ENCODE measurements at regions not wholly inside any gene's neighbourhood (a gene's known extent, or its start where the extent isn't known, plus 50 kb on each side); places are given as distances from the start of the nearest gene placed in this dataset.
"Not testable (repeated sequence)": the region's sequence is repeated elsewhere in the genome, so short reads cannot be mapped to it uniquely, and the experiment has no call there.

- no peaks in the 10 kb centered on the region for H3K4me1 ChIP-seq (ENCODE audit: control insufficient read depth, insufficient read depth, low read length)
- no peak overlapping the region for H3K4me3 ChIP-seq (ENCODE audit: low read length)
- no peaks in the 10 kb centered on the region for H3K9me3 ChIP-seq (replicated peaks; ENCODE audit: low read length)
- H3K27me3 ChIP-seq (ENCODE audit: control insufficient read depth, insufficient read depth, low read length): no peaks in the 10 kb centered on the region
- no peak overlapping the region for H3K9ac ChIP-seq (ENCODE audit: low read depth, low read length)
- H3K36me3 ChIP-seq (ENCODE audit: insufficient read depth, low read length): no peaks in the 10 kb centered on the region
- no peak overlapping the region for H3K4me2 ChIP-seq (ENCODE audit: low read length)
Measured at GRCh38 chr7:118420888-118421287, 196.4 kb downstream of the ANKRD7 start.

- H3K9me3 ChIP-seq (replicated peaks; ENCODE audit: low read length): no peaks in the 10 kb centered on the region
- H3K9ac ChIP-seq (ENCODE audit: low read depth, low read length): no peak overlapping the region
- H3K4me1 ChIP-seq (ENCODE audit: control insufficient read depth, insufficient read depth, low read length): no peaks in the 10 kb centered on the region
- H3K4me3 ChIP-seq (ENCODE audit: low read length): no peak overlapping the region
- H3K4me2 ChIP-seq (ENCODE audit: low read length): no peak overlapping the region
- H3K27me3 ChIP-seq (ENCODE audit: control insufficient read depth, insufficient read depth, low read length): no peaks in the 10 kb centered on the region
- H3K36me3 ChIP-seq (ENCODE audit: insufficient read depth, low read length): no peaks in the 10 kb centered on the region
Measured at GRCh38 chr7:118429141-118429540, 204.6 kb downstream of the ANKRD7 start.

GRCh38 chr7:118436663-118437062 lies 212.2 kb downstream of the ANKRD7 start:
- H3K9me3 ChIP-seq (replicated peaks; ENCODE audit: low read length): no peaks in the 10 kb centered on the region
- no peaks in the 10 kb centered on the region for H3K4me1 ChIP-seq (ENCODE audit: control insufficient read depth, insufficient read depth, low read length)
- H3K36me3 ChIP-seq (ENCODE audit: insufficient read depth, low read length): no peaks in the 10 kb centered on the region
- no peak overlapping the region for H3K9ac ChIP-seq (ENCODE audit: low read depth, low read length)
- H3K4me2 ChIP-seq (ENCODE audit: low read length): no peak overlapping the region
- no peak overlapping the region for H3K4me3 ChIP-seq (ENCODE audit: low read length)
- no peaks in the 10 kb centered on the region for H3K27me3 ChIP-seq (ENCODE audit: control insufficient read depth, insufficient read depth, low read length)

GRCh38 chr7:118449030-118449429 lies 224.5 kb downstream of the ANKRD7 start:
- H3K9ac ChIP-seq (ENCODE audit: low read depth, low read length); H3K4me2 ChIP-seq (ENCODE audit: low read length); H3K9me3 ChIP-seq (replicated peaks; ENCODE audit: low read length); H3K36me3 ChIP-seq (ENCODE audit: insufficient read depth, low read length); H3K27me3 ChIP-seq (ENCODE audit: control insufficient read depth, insufficient read depth, low read length); H3K4me3 ChIP-seq (ENCODE audit: low read length); H3K4me1 ChIP-seq (ENCODE audit: control insufficient read depth, insufficient read depth, low read length): not testable (repeated sequence)

- Histone ChIP-seq H3K27me3 (ENCODE audit: control insufficient read depth, insufficient read depth, low read length) (no peaks in the 10 kb centered on the region), H3K4me3 (ENCODE audit: low read length) (no peak overlapping the region), H3K9me3 (replicated peaks; ENCODE audit: low read length) (no peaks in the 10 kb centered on the region), H3K36me3 (ENCODE audit: insufficient read depth, low read length) (no peaks in the 10 kb centered on the region), H3K9ac (ENCODE audit: low read depth, low read length) (no peak overlapping the region), H3K4me2 (ENCODE audit: low read length) (no peak overlapping the region), H3K4me1 (ENCODE audit: control insufficient read depth, insufficient read depth, low read length) (no peaks in the 10 kb centered on the region)
Measured at GRCh38 chr7:118449797-118450567, 225.5 kb downstream of the ANKRD7 start.

GRCh38 chr7:118452128-118452527 lies 227.6 kb downstream of the ANKRD7 start:
- H3K4me3 ChIP-seq (ENCODE audit: low read length): no peak overlapping the region
- H3K9me3 ChIP-seq (replicated peaks; ENCODE audit: low read length): no peaks in the 10 kb centered on the region
- no peaks in the 10 kb centered on the region for H3K4me1 ChIP-seq (ENCODE audit: control insufficient read depth, insufficient read depth, low read length)
- no peaks in the 10 kb centered on the region for H3K36me3 ChIP-seq (ENCODE audit: insufficient read depth, low read length)
- no peak overlapping the region for H3K9ac ChIP-seq (ENCODE audit: low read depth, low read length)
- H3K27me3 ChIP-seq (ENCODE audit: control insufficient read depth, insufficient read depth, low read length): no peaks in the 10 kb centered on the region
- no peak overlapping the region for H3K4me2 ChIP-seq (ENCODE audit: low read length)

- H3K9ac ChIP-seq (ENCODE audit: low read depth, low read length): no peak overlapping the region
- H3K36me3 ChIP-seq (ENCODE audit: insufficient read depth, low read length): no peaks in the 10 kb centered on the region
- no peaks in the 10 kb centered on the region for H3K9me3 ChIP-seq (replicated peaks; ENCODE audit: low read length)
- H3K27me3 ChIP-seq (ENCODE audit: control insufficient read depth, insufficient read depth, low read length): no peaks in the 10 kb centered on the region
- H3K4me2 ChIP-seq (ENCODE audit: low read length): no peak overlapping the region
- H3K4me1 ChIP-seq (ENCODE audit: control insufficient read depth, insufficient read depth, low read length): no peaks in the 10 kb centered on the region
- H3K4me3 ChIP-seq (ENCODE audit: low read length): no peak overlapping the region
Measured at GRCh38 chr7:118467381-118467780, 242.9 kb downstream of the ANKRD7 start.

GRCh38 chr7:118472581-118472980 lies 248.1 kb downstream of the ANKRD7 start:
- Histone ChIP-seq H3K4me3 (ENCODE audit: low read length) (no peak overlapping the region), H3K9me3 (replicated peaks; ENCODE audit: low read length) (no peaks in the 10 kb centered on the region), H3K4me1 (ENCODE audit: control insufficient read depth, insufficient read depth, low read length) (no peaks in the 10 kb centered on the region), H3K4me2 (ENCODE audit: low read length) (no peak overlapping the region), H3K36me3 (ENCODE audit: insufficient read depth, low read length) (no peaks in the 10 kb centered on the region), H3K27me3 (ENCODE audit: control insufficient read depth, insufficient read depth, low read length) (no peaks in the 10 kb centered on the region), H3K9ac (ENCODE audit: low read depth, low read length) (no peak overlapping the region)

GRCh38 chr7:118473271-118473670 lies 248.8 kb downstream of the ANKRD7 start:
- H3K4me3 ChIP-seq (ENCODE audit: low read length): no peak overlapping the region
- no peaks in the 10 kb centered on the region for H3K27me3 ChIP-seq (ENCODE audit: control insufficient read depth, insufficient read depth, low read length)
- H3K4me2 ChIP-seq (ENCODE audit: low read length): no peak overlapping the region
- no peaks in the 10 kb centered on the region for H3K9me3 ChIP-seq (replicated peaks; ENCODE audit: low read length)
- H3K9ac ChIP-seq (ENCODE audit: low read depth, low read length): no peak overlapping the region
- H3K36me3 ChIP-seq (ENCODE audit: insufficient read depth, low read length): no peaks in the 10 kb centered on the region
- no peaks in the 10 kb centered on the region for H3K4me1 ChIP-seq (ENCODE audit: control insufficient read depth, insufficient read depth, low read length)

GRCh38 chr7:118476036-118476435 lies 251.5 kb downstream of the ANKRD7 start:
- Histone ChIP-seq H3K4me2 (ENCODE audit: low read length) (no peak overlapping the region), H3K4me1 (ENCODE audit: control insufficient read depth, insufficient read depth, low read length) (no peaks in the 10 kb centered on the region), H3K4me3 (ENCODE audit: low read length) (no peak overlapping the region), H3K27me3 (ENCODE audit: control insufficient read depth, insufficient read depth, low read length) (no peaks in the 10 kb centered on the region), H3K9me3 (replicated peaks; ENCODE audit: low read length) (no peaks in the 10 kb centered on the region), H3K9ac (ENCODE audit: low read depth, low read length) (no peak overlapping the region), H3K36me3 (ENCODE audit: insufficient read depth, low read length) (no peaks in the 10 kb centered on the region)

- Histone ChIP-seq H3K4me3 (ENCODE audit: low read length) (no peak overlapping the region), H3K9me3 (replicated peaks; ENCODE audit: low read length) (no peaks in the 10 kb centered on the region), H3K4me2 (ENCODE audit: low read length) (no peak overlapping the region), H3K27me3 (ENCODE audit: control insufficient read depth, insufficient read depth, low read length) (no peaks in the 10 kb centered on the region), H3K36me3 (ENCODE audit: insufficient read depth, low read length) (no peaks in the 10 kb centered on the region), H3K9ac (ENCODE audit: low read depth, low read length) (no peak overlapping the region), H3K4me1 (ENCODE audit: control insufficient read depth, insufficient read depth, low read length) (no peaks in the 10 kb centered on the region)
Measured at GRCh38 chr7:118477036-118477435, 252.5 kb downstream of the ANKRD7 start.

- no peak overlapping the region for H3K4me2 ChIP-seq (ENCODE audit: low read length)
- no peak overlapping the region for H3K9ac ChIP-seq (ENCODE audit: low read depth, low read length)
- H3K4me3 ChIP-seq (ENCODE audit: low read length): no peak overlapping the region
- no peaks in the 10 kb centered on the region for H3K9me3 ChIP-seq (replicated peaks; ENCODE audit: low read length)
- no peaks in the 10 kb centered on the region for H3K27me3 ChIP-seq (ENCODE audit: control insufficient read depth, insufficient read depth, low read length)
- H3K4me1 ChIP-seq (ENCODE audit: control insufficient read depth, insufficient read depth, low read length): no peaks in the 10 kb centered on the region
- no peaks in the 10 kb centered on the region for H3K36me3 ChIP-seq (ENCODE audit: insufficient read depth, low read length)
Measured at GRCh38 chr7:118478236-118478635, 253.7 kb downstream of the ANKRD7 start.
